Activated naive CD4-positive, alpha-beta T cell treated with anti-CD3 and anti-CD28 coated beads, Interleukin-2, amount 50 U/mL, for 16 hours (primary cell): ENCODE measurements at regions not wholly inside any gene's neighbourhood (a gene's known extent, or its start where the extent isn't known, plus 50 kb on each side); places are given as distances from the start of the nearest gene placed in this dataset.
"Not testable (repeated sequence)": the region's sequence is repeated elsewhere in the genome, so short reads cannot be mapped to it uniquely, and the experiment has no call there.

ENCODE experiments used
- DNase-seq: peaks from one replicate; pipeline ENCODE4 v3.0.0-alpha.2; 2020

- no peak for DNase-seq
These were observed 807.7 kb downstream of the MTRR start for GRCh38 chr5:8676695-8677094.

GRCh38 chr5:8682381-8682780, 813.4 kb downstream of the MTRR start:
- DNase-seq = no peak

- no peak for DNase-seq
These were observed 814.5 kb downstream of the MTRR start for GRCh38 chr5:8683496-8683895.

- no peak for DNase-seq
These were observed 816.8 kb downstream of the MTRR start for GRCh38 chr5:8685704-8686103.

GRCh38 chr5:8686707-8687106, 817.8 kb downstream of the MTRR start:
- DNase-seq = no peak

- no peak for DNase-seq
These were observed 820.8 kb downstream of the MTRR start for GRCh38 chr5:8689773-8690172.

- DNase-seq = no peak
These were observed 822.3 kb downstream of the MTRR start for GRCh38 chr5:8691221-8691620.

GRCh38 chr5:8693341-8693844, 824.4 kb downstream of the MTRR start:
- DNase-seq = no peak

GRCh38 chr5:8694545-8694944, 825.6 kb downstream of the MTRR start:
- DNase-seq = no peak

GRCh38 chr5:8695902-8696845, 827.2 kb downstream of the MTRR start:
- DNase-seq = no peak

GRCh38 chr5:8700222-8700621, 831.3 kb downstream of the MTRR start:
- DNase-seq = no peak

GRCh38 chr5:8700671-8701070, 831.7 kb downstream of the MTRR start:
- DNase-seq = no peak

- no peak for DNase-seq
These were observed 832.3 kb downstream of the MTRR start for GRCh38 chr5:8701251-8701650.

GRCh38 chr5:8710426-8710930, 835.4 kb downstream of the SEMA5A start:
- DNase-seq = no peak

- DNase-seq = no peak
These were observed 831.7 kb downstream of the SEMA5A start for GRCh38 chr5:8714198-8714597.

- no peak for DNase-seq
These were observed 831.0 kb downstream of the SEMA5A start for GRCh38 chr5:8714861-8715260.

- no peak for DNase-seq
These were observed 826.1 kb downstream of the SEMA5A start for GRCh38 chr5:8719796-8720195.

- DNase-seq = no peak
These were observed 825.4 kb downstream of the SEMA5A start for GRCh38 chr5:8720506-8720905.

- DNase-seq = no peak
These were observed 824.3 kb downstream of the SEMA5A start for GRCh38 chr5:8721536-8721935.

- no peak for DNase-seq
These were observed 819.4 kb downstream of the SEMA5A start for GRCh38 chr5:8726383-8727036.

- DNase-seq = no peak
These were observed 818.5 kb downstream of the SEMA5A start for GRCh38 chr5:8727396-8727795.

GRCh38 chr5:8729437-8729836, 816.4 kb downstream of the SEMA5A start:
- DNase-seq = no peak

GRCh38 chr5:8730194-8730593, 815.7 kb downstream of the SEMA5A start:
- no peak for DNase-seq

- not testable (repeated sequence) for DNase-seq
These were observed 814.8 kb downstream of the SEMA5A start for GRCh38 chr5:8731110-8731509.
